Skeletal muscle tissue (tissue), 3 donors: ENCODE measurements at regions not wholly inside any gene's neighbourhood (a gene's known extent, or its start where the extent isn't known, plus 50 kb on each side); places are given as distances from the start of the nearest gene placed in this dataset.

Source experiments
- H3K27ac ChIP-seq: one replicate; pipeline ENCODE4 v1.7.0; 2013; ENCODE audit warnings: mild to moderate bottlenecking, low read depth, low read length, inconsistent platforms
- H3K27me3 ChIP-seq, 3 donors: one replicate each; pipeline ENCODE4 v1.7.0; 2013; ENCODE audit warnings: low read length in 3 of 3; ENCODE audit not compliant: control insufficient read depth in 3 of 3, insufficient read depth in 3 of 3
- H3K36me3 ChIP-seq, 3 donors: one replicate each; pipeline ENCODE4 v1.7.0; 2013; ENCODE audit warnings: low read length in 3 of 3; ENCODE audit not compliant: control insufficient read depth in 3 of 3, insufficient read depth in 3 of 3
- H3K4me1 ChIP-seq, 3 donors: one replicate each; pipeline ENCODE4 v1.7.0; 2013; ENCODE audit warnings: low read length in 3 of 3, mild to moderate bottlenecking in 3 of 3; ENCODE audit not compliant: control insufficient read depth in 3 of 3, insufficient read depth in 3 of 3
- H3K4me3 ChIP-seq, 3 donors: one replicate each; pipeline ENCODE4 v1.7.0; 2013; ENCODE audit warnings: low read length in 3 of 3
- H3K9ac ChIP-seq, 3 donors: one replicate each; pipeline ENCODE4 v1.7.0; 2013; ENCODE audit warnings: low read length in 3 of 3, mild to moderate bottlenecking in 3 of 3, moderate library complexity in 2 of 3, low read depth in 1 of 3
- H3K9me3 ChIP-seq, 3 donors: one replicate each; pipeline ENCODE4 v1.7.0; 2013; ENCODE audit warnings: low read length in 3 of 3; ENCODE audit not compliant: control insufficient read depth in 3 of 3
- donor health status: Osteomylitis.

- Histone ChIP-seq H3K27ac (no peak overlapping the region), H3K9ac (no peak overlapping the region), H3K4me3 (no peak overlapping the region), H3K27me3 (no peaks in the 10 kb centered on the region), H3K36me3 (no peaks in the 10 kb centered on the region), H3K9me3 (no peaks in the 10 kb centered on the region), H3K4me1 (peaks cover 0 to 3% (median 0%) of the 10 kb centered on the region in 3 donors)
Observed at GRCh38 chr21:16509476-16509875, 779.7 kb downstream of the USP25 start.

- H3K27ac ChIP-seq: no peak overlapping the region
- no peaks in the 10 kb centered on the region for H3K36me3 ChIP-seq
- H3K9me3 ChIP-seq: no peaks in the 10 kb centered on the region
- H3K9ac ChIP-seq: no peak overlapping the region
- peaks cover 0 to 3% (median 0%) of the 10 kb centered on the region in 3 donors for H3K4me1 ChIP-seq
- H3K27me3 ChIP-seq: no peaks in the 10 kb centered on the region
- H3K4me3 ChIP-seq: no peak overlapping the region
Observed at GRCh38 chr21:16514316-16514715, 784.5 kb downstream of the USP25 start.

GRCh38 chr21:16517383-16517782 is 787.6 kb downstream of the USP25 start:
- no peak overlapping the region for H3K9ac ChIP-seq
- H3K27ac ChIP-seq: no peak overlapping the region
- no peaks in the 10 kb centered on the region for H3K9me3 ChIP-seq
- no peaks in the 10 kb centered on the region for H3K4me1 ChIP-seq
- no peak overlapping the region for H3K4me3 ChIP-seq
- H3K36me3 ChIP-seq: no peaks in the 10 kb centered on the region
- H3K27me3 ChIP-seq: no peaks in the 10 kb centered on the region

GRCh38 chr21:16519036-16519435 is 789.3 kb downstream of the USP25 start:
- no peaks in the 10 kb centered on the region for H3K4me1 ChIP-seq
- no peaks in the 10 kb centered on the region for H3K36me3 ChIP-seq
- H3K9me3 ChIP-seq: no peaks in the 10 kb centered on the region

GRCh38 chr21:16519644-16520043 is 789.9 kb downstream of the USP25 start:
- no peaks in the 10 kb centered on the region for H3K9me3 ChIP-seq
- H3K9ac ChIP-seq: no peak overlapping the region
- H3K4me3 ChIP-seq: no peak overlapping the region
- H3K27ac ChIP-seq: no peak overlapping the region
- no peaks in the 10 kb centered on the region for H3K36me3 ChIP-seq
- H3K27me3 ChIP-seq: no peaks in the 10 kb centered on the region
- no peaks in the 10 kb centered on the region for H3K4me1 ChIP-seq

More at GRCh38 chr21:16519036-16519435, 789.3 kb downstream of the USP25 start:
- Histone ChIP-seq H3K27me3 (no peaks in the 10 kb centered on the region), H3K9ac (no peak overlapping the region), H3K4me3 (no peak overlapping the region), H3K27ac (no peak overlapping the region)

GRCh38 chr21:16522548-16522947 is 792.8 kb downstream of the USP25 start:
- H3K36me3 ChIP-seq: no peaks in the 10 kb centered on the region
- no peak overlapping the region for H3K27ac ChIP-seq
- no peak overlapping the region for H3K9ac ChIP-seq
- no peaks in the 10 kb centered on the region for H3K9me3 ChIP-seq
- no peaks in the 10 kb centered on the region for H3K4me1 ChIP-seq
- H3K27me3 ChIP-seq: no peaks in the 10 kb centered on the region
- H3K4me3 ChIP-seq: no peak overlapping the region

- H3K27ac ChIP-seq: no peak overlapping the region
- no peak overlapping the region for H3K4me3 ChIP-seq
- no peak overlapping the region for H3K9ac ChIP-seq
- no peaks in the 10 kb centered on the region for H3K27me3 ChIP-seq
- peaks cover 0 to 11% (median 6%) of the 10 kb centered on the region in 3 donors for H3K4me1 ChIP-seq
- no peaks in the 10 kb centered on the region for H3K36me3 ChIP-seq
- H3K9me3 ChIP-seq: no peaks in the 10 kb centered on the region
Observed at GRCh38 chr21:16530656-16531055, 800.9 kb downstream of the USP25 start.

- Histone ChIP-seq H3K4me3 (no peak overlapping the region), H3K27me3 (no peaks in the 10 kb centered on the region), H3K9ac (no peak overlapping the region), H3K9me3 (no peaks in the 10 kb centered on the region), H3K4me1 (peaks cover 0 to 11% (median 6%) of the 10 kb centered on the region in 3 donors), H3K27ac (peak overlapping the region; percentile 77), H3K36me3 (no peaks in the 10 kb centered on the region)
Observed at GRCh38 chr21:16532840-16533239, 803.1 kb downstream of the USP25 start.

- no peaks in the 10 kb centered on the region for H3K9me3 ChIP-seq
- H3K9ac ChIP-seq: peak overlapping the region; percentile 58 to 80 (median 79)
- H3K27me3 ChIP-seq: no peaks in the 10 kb centered on the region
- H3K27ac ChIP-seq: peak overlapping the region; percentile 77
- H3K4me1 ChIP-seq: peaks cover 0 to 11% (median 6%) of the 10 kb centered on the region in 3 donors
- peak overlapping the region; percentile 71 to 78 (median 76) for H3K4me3 ChIP-seq
- no peaks in the 10 kb centered on the region for H3K36me3 ChIP-seq
Observed at GRCh38 chr21:16533692-16534407, 804.1 kb downstream of the USP25 start.

GRCh38 chr21:16534408-16535101 is 804.8 kb downstream of the USP25 start:
- Histone ChIP-seq H3K4me1 (peaks cover 0 to 11% (median 6%) of the 10 kb centered on the region in 3 donors), H3K9ac (peak overlapping the region; percentile 79 to 80 (median 79)), H3K36me3 (no peaks in the 10 kb centered on the region), H3K4me3 (peak overlapping the region; percentile 71 to 78 (median 76)), H3K9me3 (no peaks in the 10 kb centered on the region), H3K27ac (peak overlapping the region; percentile 77), H3K27me3 (no peaks in the 10 kb centered on the region)
